ENCODE measurements at regions not wholly inside any gene's neighbourhood (a gene's known extent, or its start where the extent isn't known, plus 50 kb on each side); places are given as distances from the start of the nearest gene placed in this dataset.

- WGBS (ENCODE audit: insufficient coverage, insufficient read length) = no CpG with 5 or more reads among the region's 4 CpGs
- Histone ChIP-seq H3K36me3 (ENCODE audit: control insufficient read depth, insufficient read depth, low read length) (no peaks in the 10 kb centered on the region), H3K9me3 (ENCODE audit: control insufficient read depth, insufficient read depth, low read length) (no peaks in the 10 kb centered on the region), H3K27ac (ENCODE audit: low read length) (no peak overlapping the region), H3K4me1 (ENCODE audit: control insufficient read depth, insufficient read depth, low read length) (no peaks in the 10 kb centered on the region; the same call in 1 of the 2 replicates), H3K4me3 (ENCODE audit: low read length) (no peak overlapping the region), H3K27me3 (ENCODE audit: control insufficient read depth, insufficient read depth, low read length) (no peaks in the 10 kb centered on the region)
- no peak for DNase-seq (ENCODE audit: low read depth, low spot score)
Observed at GRCh38 chr4:128720270-128720669, 89.2 kb upstream of the JADE1 start.

GRCh38 chr4:128718768-128719167, 90.7 kb upstream of the JADE1 start:
- Histone ChIP-seq H3K27me3 (ENCODE audit: control insufficient read depth, insufficient read depth, low read length) (no peaks in the 10 kb centered on the region), H3K4me3 (ENCODE audit: low read length) (no peak overlapping the region), H3K27ac (ENCODE audit: low read length) (no peak overlapping the region), H3K36me3 (ENCODE audit: control insufficient read depth, insufficient read depth, low read length) (no peaks in the 10 kb centered on the region), H3K4me1 (ENCODE audit: control insufficient read depth, insufficient read depth, low read length) (no peaks in the 10 kb centered on the region), H3K9me3 (ENCODE audit: control insufficient read depth, insufficient read depth, low read length) (no peaks in the 10 kb centered on the region)
- no peak for DNase-seq (ENCODE audit: low read depth, low spot score)
- no CpG with 5 or more reads among the region's 1 CpG for WGBS (ENCODE audit: insufficient coverage, insufficient read length)

GRCh38 chr4:128716338-128716737, 93.2 kb upstream of the JADE1 start:
- no peak overlapping the region for H3K4me3 ChIP-seq (ENCODE audit: low read length)
- no peaks in the 10 kb centered on the region for H3K9me3 ChIP-seq (ENCODE audit: control insufficient read depth, insufficient read depth, low read length)
- WGBS (ENCODE audit: insufficient coverage, insufficient read length) = no CpG with 5 or more reads among the region's 4 CpGs

GRCh38 chr4:128715616-128716015, 93.9 kb upstream of the JADE1 start:
- Histone ChIP-seq H3K36me3 (ENCODE audit: control insufficient read depth, insufficient read depth, low read length) (no peaks in the 10 kb centered on the region), H3K4me1 (ENCODE audit: control insufficient read depth, insufficient read depth, low read length) (no peaks in the 10 kb centered on the region), H3K4me3 (ENCODE audit: low read length) (no peak overlapping the region), H3K27me3 (ENCODE audit: control insufficient read depth, insufficient read depth, low read length) (no peaks in the 10 kb centered on the region), H3K27ac (ENCODE audit: low read length) (no peak overlapping the region), H3K9me3 (ENCODE audit: control insufficient read depth, insufficient read depth, low read length) (no peaks in the 10 kb centered on the region)
- DNase-seq (ENCODE audit: low read depth, low spot score) = no peak
- WGBS (ENCODE audit: insufficient coverage, insufficient read length) = no CpG with 5 or more reads among the region's 5 CpGs

More at GRCh38 chr4:128716338-128716737, 93.2 kb upstream of the JADE1 start:
- H3K4me1 ChIP-seq (ENCODE audit: control insufficient read depth, insufficient read depth, low read length) = no peaks in the 10 kb centered on the region
- H3K27me3 ChIP-seq (ENCODE audit: control insufficient read depth, insufficient read depth, low read length) = no peaks in the 10 kb centered on the region
- no peak for DNase-seq (ENCODE audit: low read depth, low spot score)
- no peaks in the 10 kb centered on the region for H3K36me3 ChIP-seq (ENCODE audit: control insufficient read depth, insufficient read depth, low read length)
- H3K27ac ChIP-seq (ENCODE audit: low read length) = no peak overlapping the region

- WGBS (ENCODE audit: insufficient coverage, insufficient read length) = no CpG with 5 or more reads among the region's 1 CpG
- Histone ChIP-seq H3K4me3 (ENCODE audit: low read length) (no peak overlapping the region), H3K4me1 (ENCODE audit: control insufficient read depth, insufficient read depth, low read length) (no peaks in the 10 kb centered on the region), H3K27ac (ENCODE audit: low read length) (no peak overlapping the region), H3K36me3 (ENCODE audit: control insufficient read depth, insufficient read depth, low read length) (no peaks in the 10 kb centered on the region), H3K27me3 (ENCODE audit: control insufficient read depth, insufficient read depth, low read length) (no peaks in the 10 kb centered on the region), H3K9me3 (ENCODE audit: control insufficient read depth, insufficient read depth, low read length) (no peaks in the 10 kb centered on the region)
- DNase-seq (ENCODE audit: low read depth, low spot score) = no peak
Observed at GRCh38 chr4:128711361-128711760, 98.1 kb upstream of the JADE1 start.

GRCh38 chr4:128709268-128709667, 100.2 kb upstream of the JADE1 start:
- no peaks in the 10 kb centered on the region for H3K9me3 ChIP-seq (ENCODE audit: control insufficient read depth, insufficient read depth, low read length)
- no peaks in the 10 kb centered on the region for H3K36me3 ChIP-seq (ENCODE audit: control insufficient read depth, insufficient read depth, low read length)
- WGBS (ENCODE audit: insufficient coverage, insufficient read length) = no CpG with 5 or more reads among the region's 4 CpGs
- no peak overlapping the region for H3K27ac ChIP-seq (ENCODE audit: low read length)
- no peak for DNase-seq (ENCODE audit: low read depth, low spot score)
- no peaks in the 10 kb centered on the region for H3K4me1 ChIP-seq (ENCODE audit: control insufficient read depth, insufficient read depth, low read length)
- H3K27me3 ChIP-seq (ENCODE audit: control insufficient read depth, insufficient read depth, low read length) = no peaks in the 10 kb centered on the region
- no peak overlapping the region for H3K4me3 ChIP-seq (ENCODE audit: low read length)

GRCh38 chr4:128707864-128708263, 101.6 kb upstream of the JADE1 start:
- Histone ChIP-seq H3K27ac (ENCODE audit: low read length) (no peak overlapping the region), H3K27me3 (ENCODE audit: control insufficient read depth, insufficient read depth, low read length) (no peaks in the 10 kb centered on the region), H3K4me3 (ENCODE audit: low read length) (no peak overlapping the region), H3K36me3 (ENCODE audit: control insufficient read depth, insufficient read depth, low read length) (no peaks in the 10 kb centered on the region), H3K9me3 (ENCODE audit: control insufficient read depth, insufficient read depth, low read length) (no peaks in the 10 kb centered on the region), H3K4me1 (ENCODE audit: control insufficient read depth, insufficient read depth, low read length) (no peaks in the 10 kb centered on the region)
- WGBS (ENCODE audit: insufficient coverage, insufficient read length) = no CpG with 5 or more reads among the region's 6 CpGs
- no peak for DNase-seq (ENCODE audit: low read depth, low spot score)

GRCh38 chr4:128703948-128704347, 105.6 kb upstream of the JADE1 start:
- Histone ChIP-seq H3K9me3 (ENCODE audit: control insufficient read depth, insufficient read depth, low read length) (no peaks in the 10 kb centered on the region), H3K27ac (ENCODE audit: low read length) (no peak overlapping the region), H3K36me3 (ENCODE audit: control insufficient read depth, insufficient read depth, low read length) (no peaks in the 10 kb centered on the region), H3K4me1 (ENCODE audit: control insufficient read depth, insufficient read depth, low read length) (no peaks in the 10 kb centered on the region), H3K27me3 (ENCODE audit: control insufficient read depth, insufficient read depth, low read length) (no peaks in the 10 kb centered on the region), H3K4me3 (ENCODE audit: low read length) (no peak overlapping the region)
- no peak for DNase-seq (ENCODE audit: low read depth, low spot score)
- no CpG with 5 or more reads among the region's 14 CpGs for WGBS (ENCODE audit: insufficient coverage, insufficient read length)

- Histone ChIP-seq H3K27ac (ENCODE audit: low read length) (no peak overlapping the region), H3K9me3 (ENCODE audit: control insufficient read depth, insufficient read depth, low read length) (no peaks in the 10 kb centered on the region), H3K36me3 (ENCODE audit: control insufficient read depth, insufficient read depth, low read length) (no peaks in the 10 kb centered on the region), H3K4me3 (ENCODE audit: low read length) (no peak overlapping the region), H3K27me3 (ENCODE audit: control insufficient read depth, insufficient read depth, low read length) (no peaks in the 10 kb centered on the region), H3K4me1 (ENCODE audit: control insufficient read depth, insufficient read depth, low read length) (no peaks in the 10 kb centered on the region)
- WGBS (ENCODE audit: insufficient coverage, insufficient read length) = no CpG with 5 or more reads among the region's 1 CpG
- no peak for DNase-seq (ENCODE audit: low read depth, low spot score)
Observed at GRCh38 chr4:128700659-128701350, 108.7 kb upstream of the JADE1 start.

GRCh38 chr4:128698386-128698785, 111.1 kb upstream of the JADE1 start:
- no peak overlapping the region for H3K4me3 ChIP-seq (ENCODE audit: low read length)
- no peaks in the 10 kb centered on the region for H3K4me1 ChIP-seq (ENCODE audit: control insufficient read depth, insufficient read depth, low read length)
- no peak overlapping the region for H3K27ac ChIP-seq (ENCODE audit: low read length)
- no peaks in the 10 kb centered on the region for H3K9me3 ChIP-seq (ENCODE audit: control insufficient read depth, insufficient read depth, low read length)
- H3K27me3 ChIP-seq (ENCODE audit: control insufficient read depth, insufficient read depth, low read length) = no peaks in the 10 kb centered on the region
- DNase-seq (ENCODE audit: low read depth, low spot score) = no peak
- no peaks in the 10 kb centered on the region for H3K36me3 ChIP-seq (ENCODE audit: control insufficient read depth, insufficient read depth, low read length)
- 100% methylated on average over 1 of the region's 2 CpGs for WGBS (ENCODE audit: insufficient coverage, insufficient read length)

- H3K4me1 ChIP-seq (ENCODE audit: control insufficient read depth, insufficient read depth, low read length) = no peaks in the 10 kb centered on the region
- no peak overlapping the region for H3K27ac ChIP-seq (ENCODE audit: low read length)
- WGBS (ENCODE audit: insufficient coverage, insufficient read length) = no CpG with 5 or more reads among the region's 5 CpGs
- no peak for DNase-seq (ENCODE audit: low read depth, low spot score)
- H3K27me3 ChIP-seq (ENCODE audit: control insufficient read depth, insufficient read depth, low read length) = no peaks in the 10 kb centered on the region
- no peak overlapping the region for H3K4me3 ChIP-seq (ENCODE audit: low read length)
- no peaks in the 10 kb centered on the region for H3K36me3 ChIP-seq (ENCODE audit: control insufficient read depth, insufficient read depth, low read length)
- H3K9me3 ChIP-seq (ENCODE audit: control insufficient read depth, insufficient read depth, low read length) = no peaks in the 10 kb centered on the region
Observed at GRCh38 chr4:128697323-128697722, 112.2 kb upstream of the JADE1 start.

Measured in iPS DF 6.9 (cell line).